GM06990 (cell line): ENCODE measurements at regions not wholly inside any gene's neighbourhood (a gene's known extent, or its start where the extent isn't known, plus 50 kb on each side); places are given as distances from the start of the nearest gene placed in this dataset.

Source experiments
- DNase-seq: peaks from one replicate; pipeline ENCODE4 v3.0.0-alpha.2; 2011; ENCODE audit not compliant: insufficient read length; ENCODE audit errors: extremely low read depth
- H3K27me3 ChIP-seq: replicated peaks from 2 replicates; pipeline ENCODE4 v1.6.0; 2011; ENCODE audit warnings: low read length; ENCODE audit not compliant: control insufficient read depth, insufficient read depth
- H3K36me3 ChIP-seq: 2 replicates; pipeline ENCODE4 v1.5.1; 2011; ENCODE audit warnings: low read length; ENCODE audit not compliant: control insufficient read depth, insufficient read depth
- H3K4me3 ChIP-seq: replicated peaks from 2 replicates; pipeline ENCODE4 v1.5.1; 2011; ENCODE audit warnings: low read depth, mild to moderate bottlenecking, control low read depth, low read length
- TF ChIP-seq, protein P1 (sequence below): IDR thresholded peaks from 2 replicates; pipeline ENCODE4 v1.5.1; 2011; ENCODE audit warnings: low read length, control low read depth, mild to moderate bottlenecking, inconsistent platforms; ENCODE audit not compliant: insufficient read depth, poor library complexity, severe bottlenecking

DNA sequence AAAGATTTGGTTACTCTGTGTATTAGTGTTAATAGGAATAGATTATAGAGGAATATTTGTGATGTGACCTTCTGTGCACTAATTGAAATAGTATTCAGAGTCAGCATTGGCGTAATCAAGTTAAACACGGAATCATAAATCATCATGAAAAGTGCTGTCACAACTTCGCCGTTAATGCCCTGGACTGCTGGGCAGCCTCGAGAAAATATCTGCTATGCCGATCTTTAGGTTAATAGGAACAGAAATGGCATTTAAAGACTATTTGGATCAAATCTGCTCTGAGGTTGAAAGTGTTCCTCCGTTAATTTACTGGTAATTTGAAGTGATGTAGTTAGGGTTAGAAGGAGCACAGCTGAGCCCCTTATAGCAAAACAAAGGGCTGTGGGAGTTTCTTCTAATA is 219.0 kb downstream of the MZT1 start:
- DNase-seq = no peak
- TF ChIP-seq, protein P1, sequence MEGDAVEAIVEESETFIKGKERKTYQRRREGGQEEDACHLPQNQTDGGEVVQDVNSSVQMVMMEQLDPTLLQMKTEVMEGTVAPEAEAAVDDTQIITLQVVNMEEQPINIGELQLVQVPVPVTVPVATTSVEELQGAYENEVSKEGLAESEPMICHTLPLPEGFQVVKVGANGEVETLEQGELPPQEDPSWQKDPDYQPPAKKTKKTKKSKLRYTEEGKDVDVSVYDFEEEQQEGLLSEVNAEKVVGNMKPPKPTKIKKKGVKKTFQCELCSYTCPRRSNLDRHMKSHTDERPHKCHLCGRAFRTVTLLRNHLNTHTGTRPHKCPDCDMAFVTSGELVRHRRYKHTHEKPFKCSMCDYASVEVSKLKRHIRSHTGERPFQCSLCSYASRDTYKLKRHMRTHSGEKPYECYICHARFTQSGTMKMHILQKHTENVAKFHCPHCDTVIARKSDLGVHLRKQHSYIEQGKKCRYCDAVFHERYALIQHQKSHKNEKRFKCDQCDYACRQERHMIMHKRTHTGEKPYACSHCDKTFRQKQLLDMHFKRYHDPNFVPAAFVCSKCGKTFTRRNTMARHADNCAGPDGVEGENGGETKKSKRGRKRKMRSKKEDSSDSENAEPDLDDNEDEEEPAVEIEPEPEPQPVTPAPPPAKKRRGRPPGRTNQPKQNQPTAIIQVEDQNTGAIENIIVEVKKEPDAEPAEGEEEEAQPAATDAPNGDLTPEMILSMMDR = no peak

DNA sequence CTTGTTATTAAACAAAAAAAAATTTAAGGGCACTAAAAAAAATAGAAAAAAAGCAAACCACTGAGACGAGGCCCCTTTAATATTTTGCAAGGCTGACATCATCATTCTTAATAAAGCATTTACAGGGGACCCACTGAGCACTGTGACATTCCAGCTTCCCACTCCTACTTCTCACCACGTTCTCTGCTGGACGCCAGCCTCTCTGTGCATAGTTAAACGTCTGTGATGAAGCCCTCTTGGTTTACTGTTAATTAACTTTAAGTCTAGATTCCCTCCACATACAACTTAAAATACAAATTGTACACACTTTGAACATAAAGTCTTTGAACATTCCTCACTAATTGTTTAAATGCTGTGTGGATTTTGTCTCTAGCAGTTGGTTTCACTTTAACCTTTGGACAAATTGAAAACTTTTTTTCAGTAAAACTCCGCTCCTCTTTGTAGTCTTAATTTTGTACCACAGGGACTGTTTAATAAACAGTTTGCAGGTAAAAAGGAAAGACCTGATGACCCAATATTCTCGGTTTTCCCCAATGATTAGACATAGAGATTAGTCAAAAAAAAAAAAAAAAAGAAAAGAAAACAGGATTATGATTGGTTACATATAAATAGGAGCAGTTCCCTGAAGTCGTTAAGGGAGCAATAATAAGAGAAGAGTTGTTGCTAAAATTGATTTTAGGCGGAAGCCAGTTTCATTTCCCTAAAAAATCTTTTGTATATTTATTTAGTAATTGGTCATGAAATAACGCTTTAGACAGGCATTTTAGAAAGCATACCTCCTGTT is 219.8 kb downstream of the MZT1 start:
- Histone ChIP-seq H3K36me3 (no peaks in the 10 kb centered on the region), H3K4me3 (no peak overlapping the region), H3K27me3 (no peaks in the 10 kb centered on the region)
- DNase-seq = no peak
- TF ChIP-seq, protein P1 = no peak

More for the DNA sequence above, 219.0 kb downstream of the MZT1 start:
- no peak overlapping the region for H3K4me3 ChIP-seq
- no peaks in the 10 kb centered on the region for H3K27me3 ChIP-seq
- H3K36me3 ChIP-seq = no peaks in the 10 kb centered on the region

DNA sequence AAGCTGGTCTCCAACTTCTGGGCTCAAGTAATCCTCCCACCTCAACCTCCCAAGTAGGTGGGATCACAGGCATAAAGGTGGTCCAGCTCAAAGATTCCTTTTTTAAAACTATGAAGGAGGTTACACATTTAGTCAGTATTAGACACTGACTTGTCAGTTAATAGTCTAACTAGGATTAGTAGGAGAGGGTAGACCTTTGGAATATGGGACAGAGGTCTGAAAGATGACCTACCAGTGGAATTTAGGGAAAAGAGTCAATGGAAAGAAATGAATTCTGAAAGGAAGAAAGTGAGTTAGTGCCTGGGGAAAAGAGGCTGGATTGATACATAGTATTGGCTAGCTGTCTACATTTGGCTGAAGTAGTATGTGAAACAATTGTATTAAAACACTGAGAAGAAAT is 220.7 kb downstream of the MZT1 start:
- Histone ChIP-seq H3K4me3 (no peak overlapping the region), H3K36me3 (no peaks in the 10 kb centered on the region), H3K27me3 (no peaks in the 10 kb centered on the region)
- TF ChIP-seq, protein P1 = no peak
- no peak for DNase-seq

DNA sequence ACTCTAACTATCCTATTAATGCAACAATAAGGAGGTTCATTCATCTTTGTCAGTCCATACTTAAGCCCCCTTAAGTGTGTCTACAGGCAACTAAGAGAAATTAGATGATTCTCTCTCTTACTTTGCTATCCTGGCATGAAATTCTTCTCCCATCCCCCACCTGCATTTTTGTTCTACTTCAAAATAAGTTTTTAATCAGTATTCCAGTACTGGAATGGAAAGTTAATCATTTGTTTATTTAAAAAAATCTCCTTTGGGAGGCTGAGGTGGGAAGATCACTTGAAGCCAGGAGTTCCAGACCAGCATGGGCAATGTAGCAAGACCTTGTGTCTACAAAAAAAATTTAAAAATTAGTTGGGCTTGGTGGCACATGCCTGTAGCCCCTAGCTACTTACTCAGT is 222.1 kb downstream of the MZT1 start:
- no peaks in the 10 kb centered on the region for H3K27me3 ChIP-seq
- no peaks in the 10 kb centered on the region for H3K36me3 ChIP-seq
- TF ChIP-seq, protein P1 = no peak
- no peak overlapping the region for H3K4me3 ChIP-seq
- no peak for DNase-seq

DNA sequence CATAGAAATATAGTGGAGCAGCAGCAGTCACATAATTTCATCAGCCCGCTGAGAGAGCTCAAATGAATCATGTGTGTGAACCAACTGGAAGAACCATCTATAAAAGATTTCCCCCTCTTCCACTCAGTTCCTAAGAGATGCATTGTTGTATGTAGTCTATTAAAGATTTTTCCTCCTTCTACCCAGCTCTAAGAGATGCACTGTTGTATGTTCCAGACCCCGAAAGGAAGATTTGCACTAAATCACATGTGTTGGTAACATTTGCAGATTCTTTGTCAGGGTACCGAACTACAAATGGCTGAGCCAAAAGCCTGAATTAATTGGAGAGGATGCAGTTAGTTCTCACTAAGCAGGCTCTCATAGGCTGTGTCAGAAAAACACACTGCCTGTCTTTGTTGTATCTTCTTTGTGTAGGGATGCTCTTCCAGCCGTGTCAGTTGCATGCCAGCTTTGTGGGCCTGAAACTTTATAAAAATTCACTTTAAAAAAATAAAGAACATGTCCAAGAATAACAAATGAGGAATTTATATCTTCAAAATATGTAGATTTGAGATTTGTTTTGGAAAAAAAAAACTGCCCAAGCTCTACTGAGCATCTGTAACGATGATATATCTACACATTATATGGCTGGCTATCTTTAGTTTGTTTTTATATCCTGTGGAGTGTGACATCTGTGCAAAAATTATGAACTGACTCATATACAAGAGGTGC is 223.1 kb downstream of the MZT1 start:
- Histone ChIP-seq H3K4me3 (no peak overlapping the region), H3K27me3 (no peaks in the 10 kb centered on the region), H3K36me3 (no peaks in the 10 kb centered on the region)
- TF ChIP-seq, protein P1 = no peak
- no peak for DNase-seq
